ENCODE measurements at regions not wholly inside any gene's neighbourhood (a gene's known extent, or its start where the extent isn't known, plus 50 kb on each side); places are given as distances from the start of the nearest gene placed in this dataset.

- H3K36me3 ChIP-seq: no peaks in the 10 kb centered on the region
- no peak overlapping the region for H3K27ac ChIP-seq
- intact Hi-C loops (cut with DNase I; ENCODE audit: low total_unique reads): no loop called here
- no peak for DNase-seq
- H3K9me3 ChIP-seq: peaks cover 0 to 6% (median 0%) of the 10 kb centered on the region in 4 donors
- H3K27me3 ChIP-seq: peaks cover 0 to 64% (median 0%) of the 10 kb centered on the region in 3 donors
- H3K4me3 ChIP-seq: no peak overlapping the region
- no peak for TF ChIP-seq EP300 (IDR thresholded peaks at IDR 0.05)
- no peak for TF ChIP-seq POLR2AphosphoS5 (IDR thresholded peaks at IDR 0.05)
- TF ChIP-seq CTCF (IDR thresholded peaks at IDR 0.05): no peak
- no peak for TF ChIP-seq POLR2A (IDR thresholded peaks at IDR 0.05)
- H3K4me1 ChIP-seq: no peaks in the 10 kb centered on the region
- WGBS, 5 donors: 72 to 82% (median 81%) methylated on average over 24 to 27 of the region's 27 CpGs
These were observed 124.1 kb upstream of the SPACA7 start for GRCh38 chr13:112251930-112252585.

GRCh38 chr13:112252804-112253590 lies 123.2 kb upstream of the SPACA7 start:
- 84 to 89% (median 84%) methylated on average over 26 to 29 of the region's 29 CpGs for WGBS, 5 donors
- H3K9me3 ChIP-seq: peaks cover 0 to 6% (median 1%) of the 10 kb centered on the region in 4 donors
- no peaks in the 10 kb centered on the region for H3K4me1 ChIP-seq
- TF ChIP-seq EP300 (IDR thresholded peaks at IDR 0.05) (no peak), POLR2A (IDR thresholded peaks at IDR 0.05) (no peak), POLR2AphosphoS5 (IDR thresholded peaks at IDR 0.05) (no peak), CTCF (IDR thresholded peaks at IDR 0.05) (no peak)
- DNase-seq: no peak
- H3K27me3 ChIP-seq: peaks cover 0 to 55% (median 0%) of the 10 kb centered on the region in 3 donors
- no peaks in the 10 kb centered on the region for H3K36me3 ChIP-seq
- no peak overlapping the region for H3K27ac ChIP-seq
- H3K4me3 ChIP-seq: no peak overlapping the region
- intact Hi-C loops (cut with DNase I; ENCODE audit: low total_unique reads): no loop called here

- Histone ChIP-seq H3K27me3 (peaks cover 0 to 51% (median 0%) of the 10 kb centered on the region in 3 donors), H3K4me1 (no peaks in the 10 kb centered on the region), H3K27ac (no peak overlapping the region), H3K4me3 (no peak overlapping the region), H3K36me3 (no peaks in the 10 kb centered on the region), H3K9me3 (peaks cover 0 to 6% (median 3%) of the 10 kb centered on the region in 4 donors)
- DNase-seq: no peak
- intact Hi-C loops (cut with DNase I; ENCODE audit: low total_unique reads): no loop called here
- TF ChIP-seq POLR2AphosphoS5 (IDR thresholded peaks at IDR 0.05): no peak
- TF ChIP-seq POLR2A (IDR thresholded peaks at IDR 0.05): no peak
- no peak for TF ChIP-seq EP300 (IDR thresholded peaks at IDR 0.05)
- no peak for TF ChIP-seq CTCF (IDR thresholded peaks at IDR 0.05)
- WGBS, 5 donors: 84 to 88% (median 88%) methylated on average over 13 to 17 of the region's 17 CpGs
These were observed 122.5 kb upstream of the SPACA7 start for GRCh38 chr13:112253631-112254030.

GRCh38 chr13:112254061-112254818 lies 121.9 kb upstream of the SPACA7 start:
- Histone ChIP-seq H3K27me3 (peaks cover 0 to 46% (median 0%) of the 10 kb centered on the region in 3 donors), H3K9me3 (peaks cover 0 to 6% (median 3%) of the 10 kb centered on the region in 4 donors), H3K27ac (no peak overlapping the region), H3K4me3 (no peak overlapping the region), H3K36me3 (no peaks in the 10 kb centered on the region), H3K4me1 (no peaks in the 10 kb centered on the region)
- WGBS, 5 donors: 67 to 75% (median 71%) methylated on average over 25 of the region's 25 CpGs
- no peak for DNase-seq
- TF ChIP-seq POLR2AphosphoS5 (IDR thresholded peaks at IDR 0.05) (no peak), EP300 (IDR thresholded peaks at IDR 0.05) (no peak), POLR2A (IDR thresholded peaks at IDR 0.05) (no peak), CTCF (IDR thresholded peaks at IDR 0.05) (no peak)
- intact Hi-C loops (cut with DNase I; ENCODE audit: low total_unique reads): no loop called here
